Panc1 (cell line): ENCODE measurements at regions not wholly inside any gene's neighbourhood (a gene's known extent, or its start where the extent isn't known, plus 50 kb on each side); places are given as distances from the start of the nearest gene placed in this dataset.

Source experiments
- ATAC-seq: fragments of 200-7000 bp; cut with Tn5 transposase; 2 replicates; pipeline ENCODE4 v1.9.1; 2020; ENCODE audit warnings: mild to moderate bottlenecking, moderate library complexity
- BruUV-seq: library from RNA; stranded (reverse); fragments of 400-500 nt; replicated peaks from 2 replicates; lab custom pipeline; 2021; lab: Mats Ljungman, UMichigan
- CTCF ChIA-PET: fragments of 300-600 bp; sonication (Branson Sonifier 250); formaldehyde crosslinking; loops from one replicate; lab custom pipeline; 2022; ENCODE audit warnings: antibody characterized with exemption; lab: Charles Lee
- POLR2A ChIA-PET: fragments of 300-600 bp; sonication (Branson Sonifier 250); formaldehyde crosslinking; loops from one replicate; lab custom pipeline; 2022; ENCODE audit warnings: antibody characterized with exemption; lab: Charles Lee
- DNase-seq: peaks from one replicate; pipeline ENCODE4 v3.0.0-alpha.2; 2010; ENCODE audit warnings: low read depth, low spot score
- H3K27ac ChIP-seq: 2 replicates; pipeline ENCODE4 v1.5.1; 2011; ENCODE audit warnings: mild to moderate bottlenecking, low read length, inconsistent platforms
- H3K27me3 ChIP-seq: fragments of 200-500 bp; sonication (Bioruptor generic); 2 replicates; pipeline ENCODE4 v1.6.0; 2014; ENCODE audit warnings: low read length, inconsistent platforms; ENCODE audit not compliant: control insufficient read depth, insufficient read depth
- H3K36me3 ChIP-seq: fragments of 200-500 bp; sonication (Bioruptor generic); 2 replicates; pipeline ENCODE4 v1.5.1; 2014; ENCODE audit warnings: inconsistent platforms, mild to moderate bottlenecking, low read length, moderate library complexity; ENCODE audit not compliant: control insufficient read depth, insufficient read depth
- H3K4me1 ChIP-seq: 2 replicates; pipeline ENCODE4 v1.5.1; 2011; ENCODE audit warnings: inconsistent platforms, mild to moderate bottlenecking, low read length, moderate library complexity; ENCODE audit not compliant: control insufficient read depth, insufficient read depth
- H3K4me3 ChIP-seq, 2 experiments: 2 replicates each; pipeline ENCODE4 v1.5.1; 2011 to 2012; ENCODE audit warnings: low read depth in 2 of 2, low read length in 2 of 2, mild to moderate bottlenecking in 2 of 2, inconsistent platforms in 1 of 2, moderate library complexity in 1 of 2
- H3K9me3 ChIP-seq: fragments of 200-500 bp; sonication (Bioruptor generic); 2 replicates; pipeline ENCODE4 v1.5.1; 2014; ENCODE audit warnings: low read depth, mild to moderate bottlenecking, inconsistent platforms, low read length, moderate library complexity; ENCODE audit not compliant: control insufficient read depth, insufficient read depth
- CTCF ChIP-seq: fragments of 450-650 bp; IDR thresholded peaks from 2 replicates; pipeline ENCODE4 v1.5.1; 2017; ENCODE audit warnings: mild to moderate bottlenecking
- POLR2AphosphoS5 ChIP-seq: IDR thresholded peaks from 2 replicates; pipeline ENCODE4 v1.6.1; 2012; ENCODE audit warnings: mild to moderate bottlenecking, low read depth, low read length, moderate library complexity
- SIN3A ChIP-seq: IDR thresholded peaks from 2 replicates; pipeline ENCODE4 v1.6.1; 2012; ENCODE audit warnings: low read depth, mild to moderate bottlenecking, low read length, moderate library complexity, borderline replicate concordance; ENCODE audit not compliant: insufficient read depth
- TCF7L2 ChIP-seq: IDR thresholded peaks from 2 replicates; pipeline ENCODE4 v1.6.1; 2011; ENCODE audit warnings: mild to moderate bottlenecking, low read depth, low read length, inconsistent platforms
- in situ Hi-C: cut with HindIII; loops from 2 replicates; pipeline ENCODE4 v1.10.0; 2016; ENCODE audit warnings: low sequenced_read_pairs, low pct_unique_long_range_greater_than_20kb
- intact Hi-C: fragments of 100-400 bp; cut with micrococcal nuclease; formaldehyde crosslinking; loops from one replicate; pipeline ENCODE4 v1.10.0; 2022; ENCODE audit not compliant: unreplicated experiment
- TF ChIP-seq, protein P1 (sequence below), 2 experiments: IDR thresholded peaks; 2 replicates each; pipeline ENCODE4 v1.6.1; 2011 to 2012; ENCODE audit warnings: low read depth in 2 of 2, control low read depth in 1 of 2, low read length in 1 of 2, mild to moderate bottlenecking in 1 of 2, moderate library complexity in 1 of 2; ENCODE audit not compliant: insufficient read depth in 1 of 2

GRCh38 chr7:13447637-13448036 lies 541.8 kb downstream of the ETV1 start:
- Histone ChIP-seq H3K9me3 (no peaks in the 10 kb centered on the region; the same call in 1 of the 2 replicates), H3K27me3 (no peaks in the 10 kb centered on the region), H3K4me1 (no peaks in the 10 kb centered on the region), H3K4me3 (no peak overlapping the region), H3K36me3 (no peaks in the 10 kb centered on the region), H3K27ac (no peak overlapping the region)
- TF ChIP-seq SIN3A (no peak), TCF7L2 (no peak), POLR2AphosphoS5 (no peak), CTCF (no peak)
- TF ChIP-seq, protein P1, sequence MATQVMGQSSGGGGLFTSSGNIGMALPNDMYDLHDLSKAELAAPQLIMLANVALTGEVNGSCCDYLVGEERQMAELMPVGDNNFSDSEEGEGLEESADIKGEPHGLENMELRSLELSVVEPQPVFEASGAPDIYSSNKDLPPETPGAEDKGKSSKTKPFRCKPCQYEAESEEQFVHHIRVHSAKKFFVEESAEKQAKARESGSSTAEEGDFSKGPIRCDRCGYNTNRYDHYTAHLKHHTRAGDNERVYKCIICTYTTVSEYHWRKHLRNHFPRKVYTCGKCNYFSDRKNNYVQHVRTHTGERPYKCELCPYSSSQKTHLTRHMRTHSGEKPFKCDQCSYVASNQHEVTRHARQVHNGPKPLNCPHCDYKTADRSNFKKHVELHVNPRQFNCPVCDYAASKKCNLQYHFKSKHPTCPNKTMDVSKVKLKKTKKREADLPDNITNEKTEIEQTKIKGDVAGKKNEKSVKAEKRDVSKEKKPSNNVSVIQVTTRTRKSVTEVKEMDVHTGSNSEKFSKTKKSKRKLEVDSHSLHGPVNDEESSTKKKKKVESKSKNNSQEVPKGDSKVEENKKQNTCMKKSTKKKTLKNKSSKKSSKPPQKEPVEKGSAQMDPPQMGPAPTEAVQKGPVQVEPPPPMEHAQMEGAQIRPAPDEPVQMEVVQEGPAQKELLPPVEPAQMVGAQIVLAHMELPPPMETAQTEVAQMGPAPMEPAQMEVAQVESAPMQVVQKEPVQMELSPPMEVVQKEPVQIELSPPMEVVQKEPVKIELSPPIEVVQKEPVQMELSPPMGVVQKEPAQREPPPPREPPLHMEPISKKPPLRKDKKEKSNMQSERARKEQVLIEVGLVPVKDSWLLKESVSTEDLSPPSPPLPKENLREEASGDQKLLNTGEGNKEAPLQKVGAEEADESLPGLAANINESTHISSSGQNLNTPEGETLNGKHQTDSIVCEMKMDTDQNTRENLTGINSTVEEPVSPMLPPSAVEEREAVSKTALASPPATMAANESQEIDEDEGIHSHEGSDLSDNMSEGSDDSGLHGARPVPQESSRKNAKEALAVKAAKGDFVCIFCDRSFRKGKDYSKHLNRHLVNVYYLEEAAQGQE (IDR thresholded peaks at IDR 0.05; ENCODE audit: insufficient read depth in 1 of 2, low read depth in 2 of 2, low read length in 1 of 2) = no peak
- CTCF ChIA-PET = no interaction called here
- no peak for DNase-seq
- BruUV-seq = no TSS peak
- POLR2A ChIA-PET = no interaction called here
- intact Hi-C loops (no loop called here), in situ Hi-C loops (no loop called here)
- no peak for ATAC-seq

GRCh38 chr7:13448243-13448642 lies 541.2 kb downstream of the ETV1 start:
- no peak for TF ChIP-seq POLR2AphosphoS5
- TF ChIP-seq, protein P1 (IDR thresholded peaks at IDR 0.05; ENCODE audit: insufficient read depth in 1 of 2, low read depth in 2 of 2, low read length in 1 of 2) = no peak
- TF ChIP-seq SIN3A = no peak
- no peak for TF ChIP-seq CTCF
- no peak for TF ChIP-seq TCF7L2
- in situ Hi-C loops = no loop called here
- ChIA-PET CTCF (no interaction called here), POLR2A (no interaction called here)
- Histone ChIP-seq H3K27me3 (no peaks in the 10 kb centered on the region), H3K36me3 (no peaks in the 10 kb centered on the region), H3K4me1 (no peaks in the 10 kb centered on the region), H3K4me3 (no peak overlapping the region), H3K27ac (no peak overlapping the region), H3K9me3 (no peaks in the 10 kb centered on the region; the same call in 1 of the 2 replicates)
- ATAC-seq (no peak), DNase-seq (no peak)
- no TSS peak for BruUV-seq
- intact Hi-C loops = no loop called here
